ENCODE measurements at regions not wholly inside any gene's neighbourhood (a gene's known extent, or its start where the extent isn't known, plus 50 kb on each side); places are given as distances from the start of the nearest gene placed in this dataset.

DNA sequence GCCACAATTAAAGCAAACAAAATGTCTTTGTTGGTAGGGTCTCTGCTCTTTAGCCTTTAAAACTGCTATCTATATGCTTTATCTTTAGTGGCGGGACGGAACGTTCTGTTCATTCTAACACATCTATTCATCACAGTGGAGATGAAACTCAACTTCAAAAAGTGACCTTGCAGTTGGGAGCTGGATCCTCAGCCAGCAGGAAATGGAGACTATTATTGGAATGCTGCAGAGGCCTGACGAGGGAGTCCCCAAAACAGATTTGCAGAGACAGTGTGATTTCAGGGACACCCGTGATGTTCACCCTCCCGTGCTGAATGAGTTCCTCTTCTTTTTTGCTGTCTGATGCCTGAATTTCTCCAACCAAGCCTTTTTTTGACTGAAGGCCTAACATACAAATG lies 306.0 kb upstream of the SHH start:
- Histone ChIP-seq H3K27ac (no peak overlapping the region), H3K27me3 (no peaks in the 10 kb centered on the region), H3K4me1 (no peaks in the 10 kb centered on the region), H3K36me3 (no peaks in the 10 kb centered on the region), H3K9me3 (no peaks in the 10 kb centered on the region), H3K4me3 (no peak overlapping the region)
- DNase-seq (no peak), ATAC-seq (no peak)
- intact Hi-C loops (cut with DNase I; ENCODE audit: low total_unique reads) (no loop called here), in situ Hi-C loops (cut with MboI; ENCODE audit: low sequenced_read_pairs in 4 of 4) (no loop called here)
- no peak for TF ChIP-seq POLR2A (IDR thresholded peaks at IDR 0.05)
- TF ChIP-seq, protein P1, sequence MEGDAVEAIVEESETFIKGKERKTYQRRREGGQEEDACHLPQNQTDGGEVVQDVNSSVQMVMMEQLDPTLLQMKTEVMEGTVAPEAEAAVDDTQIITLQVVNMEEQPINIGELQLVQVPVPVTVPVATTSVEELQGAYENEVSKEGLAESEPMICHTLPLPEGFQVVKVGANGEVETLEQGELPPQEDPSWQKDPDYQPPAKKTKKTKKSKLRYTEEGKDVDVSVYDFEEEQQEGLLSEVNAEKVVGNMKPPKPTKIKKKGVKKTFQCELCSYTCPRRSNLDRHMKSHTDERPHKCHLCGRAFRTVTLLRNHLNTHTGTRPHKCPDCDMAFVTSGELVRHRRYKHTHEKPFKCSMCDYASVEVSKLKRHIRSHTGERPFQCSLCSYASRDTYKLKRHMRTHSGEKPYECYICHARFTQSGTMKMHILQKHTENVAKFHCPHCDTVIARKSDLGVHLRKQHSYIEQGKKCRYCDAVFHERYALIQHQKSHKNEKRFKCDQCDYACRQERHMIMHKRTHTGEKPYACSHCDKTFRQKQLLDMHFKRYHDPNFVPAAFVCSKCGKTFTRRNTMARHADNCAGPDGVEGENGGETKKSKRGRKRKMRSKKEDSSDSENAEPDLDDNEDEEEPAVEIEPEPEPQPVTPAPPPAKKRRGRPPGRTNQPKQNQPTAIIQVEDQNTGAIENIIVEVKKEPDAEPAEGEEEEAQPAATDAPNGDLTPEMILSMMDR (IDR thresholded peaks at IDR 0.05 in 4 of 5, conservative IDR thresholded peaks at IDR 0.05 in 1 of 5): no peak

GRCh38 chr7:156117542-156118247 lies 305.4 kb upstream of the SHH start:
- H3K36me3 ChIP-seq: no peaks in the 10 kb centered on the region
- no peak for TF ChIP-seq POLR2A (IDR thresholded peaks at IDR 0.05)
- TF ChIP-seq, protein P1 (IDR thresholded peaks at IDR 0.05 in 4 of 5, conservative IDR thresholded peaks at IDR 0.05 in 1 of 5): no peak
- ATAC-seq (no peak), DNase-seq (no peak)
- no peaks in the 10 kb centered on the region for H3K9me3 ChIP-seq
- no peak overlapping the region for H3K4me3 ChIP-seq
- H3K27me3 ChIP-seq: no peaks in the 10 kb centered on the region
- in situ Hi-C loops (cut with MboI; ENCODE audit: low sequenced_read_pairs in 4 of 4): no loop called here
- H3K4me1 ChIP-seq: no peaks in the 10 kb centered on the region
- intact Hi-C loops (cut with DNase I; ENCODE audit: low total_unique reads): no loop called here
- H3K27ac ChIP-seq: no peak overlapping the region

GRCh38 chr7:156116514-156117215 lies 304.4 kb upstream of the SHH start:
- intact Hi-C loops (cut with DNase I; ENCODE audit: low total_unique reads) (no loop called here), in situ Hi-C loops (cut with MboI; ENCODE audit: low sequenced_read_pairs in 4 of 4) (no loop called here)
- no peaks in the 10 kb centered on the region for H3K4me1 ChIP-seq
- no peak for ATAC-seq
- H3K27me3 ChIP-seq: no peaks in the 10 kb centered on the region
- H3K9me3 ChIP-seq: no peaks in the 10 kb centered on the region
- DNase-seq: no peak
- no peak for TF ChIP-seq POLR2A (IDR thresholded peaks at IDR 0.05)
- TF ChIP-seq, protein P1 (IDR thresholded peaks at IDR 0.05 in 4 of 5, conservative IDR thresholded peaks at IDR 0.05 in 1 of 5): no peak
- no peaks in the 10 kb centered on the region for H3K36me3 ChIP-seq
- no peak overlapping the region for H3K27ac ChIP-seq
- no peak overlapping the region for H3K4me3 ChIP-seq

DNA sequence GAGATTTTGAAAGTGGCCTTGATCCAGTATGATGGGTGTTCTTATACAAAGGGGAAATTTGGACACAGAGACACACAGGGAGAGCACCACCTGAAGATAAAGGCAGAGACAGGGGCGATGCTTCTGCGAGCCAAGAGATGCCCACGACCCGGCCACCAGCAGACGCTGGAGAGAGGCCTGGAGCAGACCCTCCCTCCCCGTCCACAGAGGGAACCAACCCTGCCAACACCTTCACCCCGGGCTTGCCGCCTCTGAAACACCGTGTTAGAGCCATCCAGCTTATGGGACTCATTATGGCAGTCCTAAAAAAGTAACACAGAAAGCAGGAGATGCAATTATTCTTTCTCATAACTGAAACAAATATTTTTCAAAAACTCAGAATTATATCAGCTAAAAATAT lies 303.3 kb upstream of the SHH start:
- H3K27ac ChIP-seq: no peak overlapping the region
- H3K36me3 ChIP-seq: no peaks in the 10 kb centered on the region
- intact Hi-C loops (cut with DNase I; ENCODE audit: low total_unique reads): no loop called here
- no peaks in the 10 kb centered on the region for H3K27me3 ChIP-seq
- no peak overlapping the region for H3K4me3 ChIP-seq
- DNase-seq (no peak), ATAC-seq (no peak)
- TF ChIP-seq POLR2A (IDR thresholded peaks at IDR 0.05): no peak
- TF ChIP-seq, protein P1 (IDR thresholded peaks at IDR 0.05 in 4 of 5, conservative IDR thresholded peaks at IDR 0.05 in 1 of 5): no peak
- H3K4me1 ChIP-seq: no peaks in the 10 kb centered on the region
- in situ Hi-C loops (cut with MboI; ENCODE audit: low sequenced_read_pairs in 4 of 4): no loop called here
- no peaks in the 10 kb centered on the region for H3K9me3 ChIP-seq

Data from gastrocnemius medialis (tissue), 4 donors.